ENCODE measurements at regions not wholly inside any gene's neighbourhood (a gene's known extent, or its start where the extent isn't known, plus 50 kb on each side); places are given as distances from the start of the nearest gene placed in this dataset.

DNA sequence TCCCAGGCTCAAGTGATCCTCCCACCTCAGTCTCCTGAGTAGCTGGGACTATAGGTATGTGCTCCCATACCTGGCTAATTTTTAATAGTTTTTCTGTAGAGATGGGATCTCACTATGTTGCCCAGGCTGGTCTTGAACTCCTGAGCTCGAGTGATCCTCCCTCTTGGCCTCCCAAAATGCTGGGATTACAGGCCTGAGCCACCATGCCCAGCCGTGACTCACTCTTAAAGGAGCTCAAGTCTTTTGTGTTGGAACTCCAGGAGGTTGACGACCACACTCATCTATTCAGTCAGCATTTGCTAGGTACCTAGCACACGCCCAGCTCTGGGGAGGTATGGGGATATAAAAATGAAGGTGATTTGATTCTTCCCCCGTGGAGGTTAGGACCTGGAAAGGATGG, 62.8 kb downstream of the UTRN start:
- Histone ChIP-seq H3K27me3 (ENCODE audit: insufficient read depth, low read length) (no peaks in the 10 kb centered on the region), H2AFZ (ENCODE audit: low read length) (no peak overlapping the region), H3K9ac (ENCODE audit: low read length) (no peak overlapping the region), H4K20me1 (ENCODE audit: insufficient read depth, low read length) (no peaks in the 10 kb centered on the region), H3K4me3 (ENCODE audit: low read depth, low read length, poor library complexity, severe bottlenecking) (no peak overlapping the region), H3F3A (ENCODE audit: insufficient read depth, low read length) (no peaks in the 10 kb centered on the region), H3K9me2 (ENCODE audit: low read depth, low read length) (no peaks in the 10 kb centered on the region), H3K4me1 (ENCODE audit: insufficient read depth, low read length, severe bottlenecking) (peaks cover 65% of the 10 kb centered on the region), H3K79me2 (ENCODE audit: insufficient read depth, low read length) (no peaks in the 10 kb centered on the region), H3K36me3 (ENCODE audit: insufficient read depth, low read length) (no peaks in the 10 kb centered on the region), H3K4me2 (ENCODE audit: low read length) (no peak overlapping the region), H3K27ac (ENCODE audit: low read depth, low read length, poor library complexity, severe bottlenecking) (no peak overlapping the region), H3K9me3 (ENCODE audit: low read length) (no peaks in the 10 kb centered on the region)
- no peak for TF ChIP-seq EZH2 (IDR thresholded peaks at IDR 0.05; ENCODE audit: borderline replicate concordance, low read length)
- TF ChIP-seq, protein P1, sequence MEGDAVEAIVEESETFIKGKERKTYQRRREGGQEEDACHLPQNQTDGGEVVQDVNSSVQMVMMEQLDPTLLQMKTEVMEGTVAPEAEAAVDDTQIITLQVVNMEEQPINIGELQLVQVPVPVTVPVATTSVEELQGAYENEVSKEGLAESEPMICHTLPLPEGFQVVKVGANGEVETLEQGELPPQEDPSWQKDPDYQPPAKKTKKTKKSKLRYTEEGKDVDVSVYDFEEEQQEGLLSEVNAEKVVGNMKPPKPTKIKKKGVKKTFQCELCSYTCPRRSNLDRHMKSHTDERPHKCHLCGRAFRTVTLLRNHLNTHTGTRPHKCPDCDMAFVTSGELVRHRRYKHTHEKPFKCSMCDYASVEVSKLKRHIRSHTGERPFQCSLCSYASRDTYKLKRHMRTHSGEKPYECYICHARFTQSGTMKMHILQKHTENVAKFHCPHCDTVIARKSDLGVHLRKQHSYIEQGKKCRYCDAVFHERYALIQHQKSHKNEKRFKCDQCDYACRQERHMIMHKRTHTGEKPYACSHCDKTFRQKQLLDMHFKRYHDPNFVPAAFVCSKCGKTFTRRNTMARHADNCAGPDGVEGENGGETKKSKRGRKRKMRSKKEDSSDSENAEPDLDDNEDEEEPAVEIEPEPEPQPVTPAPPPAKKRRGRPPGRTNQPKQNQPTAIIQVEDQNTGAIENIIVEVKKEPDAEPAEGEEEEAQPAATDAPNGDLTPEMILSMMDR (IDR thresholded peaks at IDR 0.05; ENCODE audit: low read length) = no peak

DNA sequence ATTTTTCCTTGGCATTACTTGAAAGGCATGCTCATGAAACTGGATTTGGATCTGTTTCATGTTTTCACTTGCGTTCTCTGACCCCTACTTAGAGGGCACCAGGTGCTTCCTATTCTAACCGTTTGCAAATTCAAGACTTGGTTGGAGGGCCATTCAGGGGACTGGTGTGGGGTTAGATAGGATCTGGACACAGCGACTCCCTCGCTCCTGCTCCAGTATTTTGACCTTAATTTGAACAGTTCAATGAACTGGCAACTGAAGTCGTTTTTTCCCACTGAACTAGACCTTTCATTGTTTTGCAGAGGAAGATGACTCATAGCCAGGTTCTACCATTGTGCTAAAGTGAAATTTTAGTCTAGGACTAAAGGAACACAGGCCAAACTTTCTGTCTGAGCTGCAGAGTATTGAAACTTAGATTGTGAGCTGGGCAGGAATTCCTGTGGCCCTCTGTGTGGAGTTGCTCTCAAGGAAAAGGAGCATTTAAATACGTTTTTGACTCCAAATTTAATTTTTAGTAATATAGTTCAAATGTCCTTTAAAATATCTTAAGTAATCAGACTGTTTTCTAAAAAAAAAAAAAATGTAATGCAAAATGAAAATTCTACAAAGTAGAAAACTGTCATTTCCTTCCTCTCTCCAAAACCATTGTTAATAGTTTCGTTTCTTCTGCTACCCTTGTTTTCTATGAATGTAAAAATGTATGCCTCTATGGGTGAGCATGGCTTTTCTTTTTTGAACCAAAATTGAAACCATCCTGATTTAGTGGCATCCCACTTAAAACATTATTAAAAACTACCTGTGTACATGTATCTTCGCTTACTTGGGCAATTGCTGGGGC, 64.8 kb downstream of the UTRN start:
- H3K79me2 ChIP-seq (ENCODE audit: insufficient read depth, low read length) = no peaks in the 10 kb centered on the region
- H3K9me2 ChIP-seq (ENCODE audit: low read depth, low read length) = no peaks in the 10 kb centered on the region
- peaks cover 47% of the 10 kb centered on the region for H3K4me1 ChIP-seq (ENCODE audit: insufficient read depth, low read length, severe bottlenecking)
- TF ChIP-seq, protein P1 (IDR thresholded peaks at IDR 0.05; ENCODE audit: low read length) = no peak
- H3F3A ChIP-seq (ENCODE audit: insufficient read depth, low read length) = no peaks in the 10 kb centered on the region
- no peaks in the 10 kb centered on the region for H3K27me3 ChIP-seq (ENCODE audit: insufficient read depth, low read length)
- no peak overlapping the region for H3K9ac ChIP-seq (ENCODE audit: low read length)
- H4K20me1 ChIP-seq (ENCODE audit: insufficient read depth, low read length) = no peaks in the 10 kb centered on the region
- peak overlapping the region; percentile 51 for H3K27ac ChIP-seq (ENCODE audit: low read depth, low read length, poor library complexity, severe bottlenecking)
- no peaks in the 10 kb centered on the region for H3K9me3 ChIP-seq (ENCODE audit: low read length)
- no peak overlapping the region for H2AFZ ChIP-seq (ENCODE audit: low read length)
- H3K4me3 ChIP-seq (ENCODE audit: low read depth, low read length, poor library complexity, severe bottlenecking) = peak overlapping the region; percentile 25
- H3K4me2 ChIP-seq (ENCODE audit: low read length) = peak overlapping the region; percentile 44
- no peaks in the 10 kb centered on the region for H3K36me3 ChIP-seq (ENCODE audit: insufficient read depth, low read length)

DNA sequence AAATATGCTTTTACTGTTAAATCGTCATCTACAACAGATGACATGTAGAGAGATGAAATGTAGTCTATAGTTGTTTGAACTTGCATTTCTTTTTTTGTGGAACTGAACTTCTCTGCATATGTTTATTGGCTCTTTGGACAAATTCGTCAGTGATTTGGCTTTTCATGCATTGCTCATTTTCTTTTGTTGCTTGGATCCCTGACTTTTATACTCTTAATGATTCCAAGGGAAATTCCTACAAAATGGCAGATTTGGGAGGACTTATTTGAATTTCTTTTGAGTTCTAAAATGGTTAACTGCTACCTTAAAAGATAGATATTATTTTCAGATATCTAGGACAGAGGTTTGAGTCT, 65.4 kb downstream of the UTRN start:
- Histone ChIP-seq H3K4me3 (ENCODE audit: low read depth, low read length, poor library complexity, severe bottlenecking) (peak overlapping the region; percentile 25), H3K36me3 (ENCODE audit: insufficient read depth, low read length) (no peaks in the 10 kb centered on the region), H3K9ac (ENCODE audit: low read length) (no peak overlapping the region), H3K27me3 (ENCODE audit: insufficient read depth, low read length) (no peaks in the 10 kb centered on the region), H3K4me1 (ENCODE audit: insufficient read depth, low read length, severe bottlenecking) (peaks cover 41% of the 10 kb centered on the region), H3K27ac (ENCODE audit: low read depth, low read length, poor library complexity, severe bottlenecking) (peak overlapping the region; percentile 51), H3K9me3 (ENCODE audit: low read length) (no peaks in the 10 kb centered on the region), H3F3A (ENCODE audit: insufficient read depth, low read length) (no peaks in the 10 kb centered on the region), H3K4me2 (ENCODE audit: low read length) (peak overlapping the region; percentile 44), H4K20me1 (ENCODE audit: insufficient read depth, low read length) (no peaks in the 10 kb centered on the region), H2AFZ (ENCODE audit: low read length) (no peak overlapping the region), H3K9me2 (ENCODE audit: low read depth, low read length) (no peaks in the 10 kb centered on the region), H3K79me2 (ENCODE audit: insufficient read depth, low read length) (no peaks in the 10 kb centered on the region)
- TF ChIP-seq EZH2 (IDR thresholded peaks at IDR 0.05; ENCODE audit: borderline replicate concordance, low read length) = no peak
- TF ChIP-seq, protein P1 (IDR thresholded peaks at IDR 0.05; ENCODE audit: low read length) = no peak

Measured in OCI-LY1 (cell line).